ENCODE measurements at regions not wholly inside any gene's neighbourhood (a gene's known extent, or its start where the extent isn't known, plus 50 kb on each side); places are given as distances from the start of the nearest gene placed in this dataset.

DNA sequence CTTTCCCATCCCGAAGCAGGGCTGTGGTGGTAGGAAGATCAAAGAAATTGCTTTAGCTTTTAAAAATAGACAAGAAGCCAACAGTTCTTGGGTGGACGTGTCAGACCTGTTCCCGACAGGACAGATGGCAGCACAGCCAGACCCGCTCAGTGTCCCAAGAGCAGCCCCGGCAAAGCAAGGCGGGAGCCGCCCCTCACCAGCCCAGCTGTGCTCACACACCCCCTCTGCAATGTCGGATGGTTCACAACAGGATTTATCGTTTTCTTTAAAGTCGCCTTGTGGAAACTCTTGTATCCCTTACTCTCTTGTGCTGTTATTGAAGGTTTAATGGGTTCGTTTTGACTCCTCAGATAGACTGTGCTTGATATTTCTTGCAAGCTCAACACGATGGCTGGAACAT lies 302.4 kb downstream of the THBS2 start:
- Histone ChIP-seq H2AK9ac (replicated peaks; ENCODE audit: low read depth, low read length, poor library complexity) (no peak overlapping the region), H3K9ac (ENCODE audit: low read depth, low read length) (no peak overlapping the region), H3K27me3 (ENCODE audit: control insufficient read depth, insufficient read depth, low read length) (peaks cover 7% of the 10 kb centered on the region), H2BK20ac (ENCODE audit: low read depth, low read length) (no peak overlapping the region), H4K8ac (ENCODE audit: low read depth in 2 of 2, low read length in 2 of 2) (no peak overlapping the region), H4K5ac (ENCODE audit: low read depth, low read length) (no peak overlapping the region), H3K4me1 (ENCODE audit: control insufficient read depth, insufficient read depth, low read length) (peaks cover 1% of the 10 kb centered on the region; the same call in 1 of the 2 replicates), H3K4me2 (ENCODE audit: low read depth, low read length) (no peak overlapping the region), H3K79me1 (ENCODE audit: low read depth in 1 of 2, low read length in 2 of 2) (no peaks in the 10 kb centered on the region), H2BK5ac (ENCODE audit: low read depth, low read length, poor library complexity, severe bottlenecking) (no peak overlapping the region), H2AK5ac (ENCODE audit: low read depth, low read length) (no peak overlapping the region), H3K9me1 (ENCODE audit: insufficient read depth, low read length) (no peaks in the 10 kb centered on the region), H2BK120ac (ENCODE audit: low read depth, low read length) (no peak overlapping the region), H3K27ac (ENCODE audit: insufficient read depth, low read length) (no peak overlapping the region), H2AFZ (replicated peaks; ENCODE audit: low read length, poor library complexity) (no peak overlapping the region), H3K56ac (ENCODE audit: extremely low read depth, insufficient read depth, low read length) (no peak overlapping the region), H3K23ac (ENCODE audit: low read depth, low read length) (no peak overlapping the region), H3K18ac (ENCODE audit: low read depth, low read length) (no peak overlapping the region), H3K4me3 (ENCODE audit: insufficient read depth, low read depth, low read length) (no peak overlapping the region), H3K14ac (replicated peaks; ENCODE audit: low read depth, low read length) (no peak overlapping the region), H3K36me3 (ENCODE audit: control insufficient read depth, insufficient read depth, low read length) (no peaks in the 10 kb centered on the region), H2BK15ac (ENCODE audit: low read depth, low read length) (no peak overlapping the region), H3K4ac (ENCODE audit: low read depth, low read length) (no peak overlapping the region), H4K20me1 (ENCODE audit: insufficient read depth, low read length) (no peaks in the 10 kb centered on the region), H3K9me3 (ENCODE audit: control insufficient read depth, insufficient read depth, low read length) (no peaks in the 10 kb centered on the region), H4K91ac (ENCODE audit: insufficient read depth, low read depth, low read length) (no peak overlapping the region)
- ChIA-PET POLR2A (ENCODE audit: unreplicated experiment) (no interaction called here), CTCF (interaction anchor here (1.0 kb wide), 1 partner anchor 55 kb away, joined by 3 read pairs; no protein-coding TSS in a partner anchor)
- intact Hi-C loops (cut with micrococcal nuclease) = loop anchor here (10.0 kb wide), 1 partner anchor 704 kb away; no protein-coding TSS in a partner anchor
- DNase-seq (no peak), ATAC-seq (ENCODE audit: low read depth) (no peak)
- 60% methylated on average over 1 of the region's 12 CpGs; no CpG with 5 or more reads in 1 of the 2 experiments for WGBS, 2 experiments (ENCODE audit: extremely low coverage in 2 of 2, insufficient read length in 1 of 2)
- no TSS peak for BruUV-seq (replicated peaks)
- in situ Hi-C loops (cut with MboI; ENCODE audit: low sequenced_read_pairs) = loop anchor here (10.0 kb wide), 1 partner anchor 564 kb away; no protein-coding TSS in a partner anchor
- no peak for TF ChIP-seq POLR2A (IDR thresholded peaks at IDR 0.05; ENCODE audit: low read depth, low read length)
- no peak for TF ChIP-seq BHLHE40 (IDR thresholded peaks at IDR 0.05; ENCODE audit: low read depth, low read length)
- TF ChIP-seq, protein P1, sequence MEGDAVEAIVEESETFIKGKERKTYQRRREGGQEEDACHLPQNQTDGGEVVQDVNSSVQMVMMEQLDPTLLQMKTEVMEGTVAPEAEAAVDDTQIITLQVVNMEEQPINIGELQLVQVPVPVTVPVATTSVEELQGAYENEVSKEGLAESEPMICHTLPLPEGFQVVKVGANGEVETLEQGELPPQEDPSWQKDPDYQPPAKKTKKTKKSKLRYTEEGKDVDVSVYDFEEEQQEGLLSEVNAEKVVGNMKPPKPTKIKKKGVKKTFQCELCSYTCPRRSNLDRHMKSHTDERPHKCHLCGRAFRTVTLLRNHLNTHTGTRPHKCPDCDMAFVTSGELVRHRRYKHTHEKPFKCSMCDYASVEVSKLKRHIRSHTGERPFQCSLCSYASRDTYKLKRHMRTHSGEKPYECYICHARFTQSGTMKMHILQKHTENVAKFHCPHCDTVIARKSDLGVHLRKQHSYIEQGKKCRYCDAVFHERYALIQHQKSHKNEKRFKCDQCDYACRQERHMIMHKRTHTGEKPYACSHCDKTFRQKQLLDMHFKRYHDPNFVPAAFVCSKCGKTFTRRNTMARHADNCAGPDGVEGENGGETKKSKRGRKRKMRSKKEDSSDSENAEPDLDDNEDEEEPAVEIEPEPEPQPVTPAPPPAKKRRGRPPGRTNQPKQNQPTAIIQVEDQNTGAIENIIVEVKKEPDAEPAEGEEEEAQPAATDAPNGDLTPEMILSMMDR (conservative IDR thresholded peaks at IDR 0.05; ENCODE audit: low read depth, low read length) = no peak
- no peak for TF ChIP-seq NFE2L2 (IDR thresholded peaks at IDR 0.05; ENCODE audit: low read depth, low read length)
- TF ChIP-seq RAD21 (IDR thresholded peaks at IDR 0.05; ENCODE audit: low read length) = no peak
- no peak for TF ChIP-seq MAFK (IDR thresholded peaks at IDR 0.05; ENCODE audit: low read depth, low read length)
- TF ChIP-seq FOS (IDR thresholded peaks at IDR 0.05; ENCODE audit: low read depth, low read length) = no peak
- no peak for TF ChIP-seq MAZ (IDR thresholded peaks at IDR 0.05; ENCODE audit: borderline replicate concordance, low read depth, low read length)
- TF ChIP-seq CHD1 (IDR thresholded peaks at IDR 0.05; ENCODE audit: low read depth, low read length) = no peak
- no peak for TF ChIP-seq SMC3 (IDR thresholded peaks at IDR 0.05; ENCODE audit: low read depth, low read length)
- no peak for TF ChIP-seq MXI1 (IDR thresholded peaks at IDR 0.05; ENCODE audit: borderline replicate concordance, low read depth, low read length)
- TF ChIP-seq, protein P2, sequence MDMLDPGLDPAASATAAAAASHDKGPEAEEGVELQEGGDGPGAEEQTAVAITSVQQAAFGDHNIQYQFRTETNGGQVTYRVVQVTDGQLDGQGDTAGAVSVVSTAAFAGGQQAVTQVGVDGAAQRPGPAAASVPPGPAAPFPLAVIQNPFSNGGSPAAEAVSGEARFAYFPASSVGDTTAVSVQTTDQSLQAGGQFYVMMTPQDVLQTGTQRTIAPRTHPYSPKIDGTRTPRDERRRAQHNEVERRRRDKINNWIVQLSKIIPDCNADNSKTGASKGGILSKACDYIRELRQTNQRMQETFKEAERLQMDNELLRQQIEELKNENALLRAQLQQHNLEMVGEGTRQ (IDR thresholded peaks at IDR 0.05; ENCODE audit: low read depth, low read length) = no peak
- no peak for TF ChIP-seq RCOR1 (IDR thresholded peaks at IDR 0.05; ENCODE audit: insufficient replicate concordance, low read length)
- dilution Hi-C loops (cut with HindIII; ENCODE audit: low sequenced_read_pairs, unreplicated experiment) = no loop called here
